ENCODE measurements at regions not wholly inside any gene's neighbourhood (a gene's known extent, or its start where the extent isn't known, plus 50 kb on each side); places are given as distances from the start of the nearest gene placed in this dataset.
"Not testable (repeated sequence)": the region's sequence is repeated elsewhere in the genome, so short reads cannot be mapped to it uniquely, and the experiment has no call there.

- no peak for DNase-seq
Observed at GRCh38 chr16:14384745-14385144, 245.3 kb downstream of the PARN start.

- DNase-seq: not testable (repeated sequence)
Observed at GRCh38 chr16:14383844-14384243, 246.2 kb downstream of the PARN start.

- DNase-seq: no peak
Observed at GRCh38 chr16:14378689-14379467, 251.2 kb downstream of the PARN start.

- DNase-seq: no peak
Observed at GRCh38 chr16:14378131-14378551, 251.9 kb downstream of the PARN start.

GRCh38 chr16:14377326-14377725, 252.7 kb downstream of the PARN start:
- DNase-seq: no peak

GRCh38 chr16:14375132-14375491, 254.9 kb downstream of the PARN start:
- no peak for DNase-seq

GRCh38 chr16:14374451-14375131, 255.5 kb downstream of the PARN start:
- no peak for DNase-seq

GRCh38 chr16:14373896-14374295, 256.2 kb downstream of the PARN start:
- no peak for DNase-seq

- no peak for DNase-seq
Observed at GRCh38 chr16:14373406-14373805, 256.7 kb downstream of the PARN start.

GRCh38 chr16:14372471-14372870, 257.6 kb downstream of the PARN start:
- no peak for DNase-seq

GRCh38 chr16:14371778-14372431, 258.2 kb downstream of the PARN start:
- no peak for DNase-seq

- DNase-seq: no peak
Observed at GRCh38 chr16:14370736-14371234, 259.3 kb downstream of the PARN start.

- DNase-seq: no peak
Observed at GRCh38 chr16:14369734-14370598, 260.1 kb downstream of the PARN start.

- no peak for DNase-seq
Observed at GRCh38 chr16:14368399-14368798, 261.7 kb downstream of the PARN start.

GRCh38 chr16:14366974-14367707, 262.9 kb downstream of the PARN start:
- DNase-seq: no peak

GRCh38 chr16:14366447-14366846, 263.6 kb downstream of the PARN start:
- no peak for DNase-seq

- DNase-seq: no peak
Observed at GRCh38 chr16:14365200-14365851, 264.7 kb downstream of the PARN start.

- DNase-seq: no peak
Observed at GRCh38 chr16:14364386-14365199, 265.5 kb downstream of the PARN start.

GRCh38 chr16:14364112-14364385, 266.0 kb downstream of the PARN start:
- DNase-seq: no peak

- DNase-seq: no peak
Observed at GRCh38 chr16:14362774-14363371, 267.2 kb downstream of the PARN start.

Measured in NCI-H1048 (cell line).